HepG2 (cell line): ENCODE measurements at regions not wholly inside any gene's neighbourhood (a gene's known extent, or its start where the extent isn't known, plus 50 kb on each side); places are given as distances from the start of the nearest gene placed in this dataset.
A peak's percentile ranks its signal among the peaks of the same experiment; 100 is the strongest.

ENCODE experiments used
- CENPT ChIP-seq: sonication (generic); formaldehyde crosslinking; IDR thresholded peaks from 2 replicates; pipeline ENCODE4 v1.8.0; 2022; ENCODE audit warnings: low read depth, mild to moderate bottlenecking, moderate library complexity, missing genetic modification reagents
- GATA4 ChIP-seq: sonication (generic); IDR thresholded peaks from 2 replicates; pipeline ENCODE4 v1.6.1; 2016; ENCODE audit warnings: antibody characterized with exemption, low read depth, borderline replicate concordance
- HNF4G ChIP-seq, 2 experiments: sonication (generic) in 1 of 2; formaldehyde crosslinking in 1 of 2; IDR thresholded peaks; 2 replicates each; pipeline versions ENCODE4 v1.4.0 to v1.6.1; 2011 to 2020; ENCODE audit warnings: borderline replicate concordance in 2 of 2, low read depth in 2 of 2, mild to moderate bottlenecking in 2 of 2, low read length in 1 of 2, missing genetic modification reagents in 1 of 2, moderate library complexity in 1 of 2
- IKZF1 ChIP-seq: fragments of 450-650 bp; IDR thresholded peaks from 2 replicates; pipeline ENCODE4 v1.7.1; 2016
- ISX ChIP-seq: sonication (generic); formaldehyde crosslinking; conservative IDR thresholded peaks from 2 replicates; pipeline ENCODE4 v1.5.0; 2020; ENCODE audit warnings: missing genetic modification reagents
- JUN ChIP-seq: sonication (generic); formaldehyde crosslinking; IDR thresholded peaks from 2 replicates; pipeline ENCODE4 v1.4.0; 2020; ENCODE audit warnings: mild to moderate bottlenecking, missing genetic modification reagents
- KDM6A ChIP-seq: IDR thresholded peaks from 2 replicates; pipeline ENCODE4 v1.6.1; 2016; ENCODE audit warnings: low read depth
- MBD4 ChIP-seq: IDR thresholded peaks from 2 replicates; pipeline ENCODE4 v1.6.1; 2012; ENCODE audit warnings: low read length, inconsistent platforms, borderline replicate concordance
- MYC ChIP-seq: sonication (generic); formaldehyde crosslinking; IDR thresholded peaks from 2 replicates; pipeline ENCODE4 v1.9.0; 2021; ENCODE audit warnings: missing genetic modification reagents, borderline replicate concordance
- PHB2 ChIP-seq: fragments of 450-650 bp; IDR thresholded peaks from 2 replicates; pipeline ENCODE4 v1.6.1; 2018; ENCODE audit not compliant: partially characterized antibody
- RFXAP ChIP-seq: sonication (generic); formaldehyde crosslinking; IDR thresholded peaks from 2 replicates; pipeline ENCODE4 v1.4.0; 2020; ENCODE audit warnings: missing genetic modification reagents, borderline replicate concordance
- SMAD9 ChIP-seq: sonication (generic); formaldehyde crosslinking; IDR thresholded peaks from 2 replicates; pipeline ENCODE4 v1.5.1; 2020; ENCODE audit warnings: mild to moderate bottlenecking, missing genetic modification reagents
- SNAPC5 ChIP-seq: sonication (generic); formaldehyde crosslinking; IDR thresholded peaks from 2 replicates; pipeline ENCODE4 v1.8.1; 2023; ENCODE audit warnings: mild to moderate bottlenecking, missing genetic modification reagents, borderline replicate concordance
- TRIM24 ChIP-seq: sonication (generic); formaldehyde crosslinking; IDR thresholded peaks from 2 replicates; pipeline ENCODE4 v1.8.0; 2022; ENCODE audit warnings: mild to moderate bottlenecking, missing genetic modification reagents
- ZFP36 ChIP-seq: fragments of 150-350 bp; IDR thresholded peaks from 2 replicates; pipeline ENCODE4 v1.6.1; 2018; ENCODE audit warnings: borderline replicate concordance, low read length, low read depth; ENCODE audit not compliant: partially characterized antibody
- ZFP91 ChIP-seq: sonication (generic); formaldehyde crosslinking; IDR thresholded peaks from 2 replicates; pipeline ENCODE4 v1.9.0; 2022; ENCODE audit warnings: missing genetic modification reagents, mild to moderate bottlenecking, borderline replicate concordance
- ZNF138 ChIP-seq: sonication (generic); formaldehyde crosslinking; IDR thresholded peaks from 2 replicates; pipeline ENCODE4 v1.5.0; 2020; ENCODE audit warnings: mild to moderate bottlenecking, low read depth, missing genetic modification reagents
- ZNF260 ChIP-seq: sonication (generic); formaldehyde crosslinking; IDR thresholded peaks from 2 replicates; pipeline ENCODE4 v1.4.0; 2020; ENCODE audit warnings: missing genetic modification reagents, low read depth, mild to moderate bottlenecking, borderline replicate concordance
- ZNF317 ChIP-seq: sonication (generic); formaldehyde crosslinking; IDR thresholded peaks from 2 replicates; pipeline ENCODE4 v1.5.0; 2020; ENCODE audit warnings: mild to moderate bottlenecking, missing genetic modification reagents
- ZNF337 ChIP-seq: sonication (generic); formaldehyde crosslinking; IDR thresholded peaks from 2 replicates; pipeline ENCODE4 v1.5.1; 2020; ENCODE audit warnings: missing genetic modification reagents, low read depth, mild to moderate bottlenecking, borderline replicate concordance
- ZNF367 ChIP-seq: sonication (generic); formaldehyde crosslinking; IDR thresholded peaks from 2 replicates; pipeline ENCODE4 v1.4.0; 2020; ENCODE audit warnings: missing genetic modification reagents, borderline replicate concordance
- ZNF644 ChIP-seq: IDR thresholded peaks from 2 replicates; pipeline ENCODE4 v1.6.1; 2016; ENCODE audit warnings: low read depth
- ZNF703 ChIP-seq: sonication (generic); formaldehyde crosslinking; IDR thresholded peaks from 2 replicates; pipeline ENCODE4 v1.5.1; 2020; ENCODE audit warnings: missing genetic modification reagents, mild to moderate bottlenecking, moderate library complexity, borderline replicate concordance
- ZNF737 ChIP-seq: sonication (generic); formaldehyde crosslinking; IDR thresholded peaks from 2 replicates; pipeline ENCODE4 v1.5.0; 2020; ENCODE audit warnings: missing genetic modification reagents, mild to moderate bottlenecking, borderline replicate concordance
- ZNF740 ChIP-seq: sonication (generic); formaldehyde crosslinking; IDR thresholded peaks from 2 replicates; pipeline ENCODE4 v1.4.0; 2020; ENCODE audit warnings: missing genetic modification reagents
- TF ChIP-seq, protein P1 (sequence below): conservative IDR thresholded peaks from 2 replicates; pipeline ENCODE4 v1.6.1; 2018; ENCODE audit warnings: missing genetic modification reagents

GRCh38 chr2:242038166-242038927 is 168.8 kb downstream of the RTP5 start (continued):
- TF ChIP-seq SNAPC5 (CRISPR knock-in tag) (no peak), SMAD9 (CRISPR knock-in tag) (no peak), ZNF737 (CRISPR knock-in tag) (no peak), ISX (CRISPR knock-in tag) (no peak), MBD4 (no peak), ZNF317 (CRISPR knock-in tag) (no peak), ZNF367 (no peak), JUN (CRISPR knock-in tag) (no peak; the same call in 1 of the 2 replicates), CENPT (CRISPR knock-in tag) (no peak), ZFP91 (peak; percentile 55; the same call in 1 of the 2 replicates), MYC (CRISPR knock-in tag) (no peak), PHB2 (no peak), GATA4 (no peak), ZNF337 (CRISPR knock-in tag) (no peak), HNF4G (IDR thresholded peaks at IDR 0.05; ENCODE audit: borderline replicate concordance, low read depth, low read length) (peak; percentile 20; the same call in 1 of the 2 replicates), HNF4G (CRISPR knock-in tag; IDR thresholded peaks at IDR 0.05; ENCODE audit: borderline replicate concordance, low read depth) (0 out of 2 replicates have a peak, but pooled peaks have one; percentile 38), ZNF260 (no peak), ZNF138 (CRISPR knock-in tag) (no peak), IKZF1 (no peak), ZNF703 (no peak), RFXAP (CRISPR knock-in tag) (no peak), KDM6A (CRISPR knock-in tag) (no peak), ZNF740 (no peak), TRIM24 (CRISPR knock-in tag) (no peak), ZFP36 (no peak), ZNF644 (CRISPR knock-in tag) (no peak)
- TF ChIP-seq, protein P1, sequence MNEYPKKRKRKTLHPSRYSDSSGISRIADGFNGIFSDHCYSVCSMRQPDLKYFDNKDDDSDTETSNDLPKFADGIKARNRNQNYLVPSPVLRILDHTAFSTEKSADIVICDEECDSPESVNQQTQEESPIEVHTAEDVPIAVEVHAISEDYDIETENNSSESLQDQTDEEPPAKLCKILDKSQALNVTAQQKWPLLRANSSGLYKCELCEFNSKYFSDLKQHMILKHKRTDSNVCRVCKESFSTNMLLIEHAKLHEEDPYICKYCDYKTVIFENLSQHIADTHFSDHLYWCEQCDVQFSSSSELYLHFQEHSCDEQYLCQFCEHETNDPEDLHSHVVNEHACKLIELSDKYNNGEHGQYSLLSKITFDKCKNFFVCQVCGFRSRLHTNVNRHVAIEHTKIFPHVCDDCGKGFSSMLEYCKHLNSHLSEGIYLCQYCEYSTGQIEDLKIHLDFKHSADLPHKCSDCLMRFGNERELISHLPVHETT (CRISPR knock-in tag): no peak
- TF ChIP-seq, all 625 proteins: peak for 28
